H1 (cell line): ENCODE measurements at regions not wholly inside any gene's neighbourhood (a gene's known extent, or its start where the extent isn't known, plus 50 kb on each side); places are given as distances from the start of the nearest gene placed in this dataset.

ENCODE experiments used
- CTCF ChIA-PET: fragments of 300-600 bp; sonication (Branson Sonifier 250); formaldehyde crosslinking; loops from one replicate; lab custom pipeline; 2021; ENCODE audit not compliant: partially characterized antibody; lab: Charles Lee
- POLR2A ChIA-PET: fragments of 300-600 bp; sonication (Branson Sonifier 250); formaldehyde crosslinking; loops from one replicate; lab custom pipeline; 2021; ENCODE audit warnings: inconsistent platforms; ENCODE audit not compliant: partially characterized antibody; lab: Charles Lee
- DNase-seq, 2 experiments: peaks; one replicate each; pipeline versions ENCODE4 v3.0.0 to v3.0.0-alpha.2; 2010 to 2022; ENCODE audit warnings: low spot score in 2 of 2, low read depth in 1 of 2, mixed read lengths in 1 of 2
- FAIRE-seq: peaks from 2 replicates; lab custom pipeline; 2011; peaks lifted over from hg19 to GRCh38; lab: Jason Lieb, UNC
- H2AFZ ChIP-seq: 2 replicates; pipeline ENCODE4 v1.8.1; 2012; ENCODE audit warnings: low read length, inconsistent platforms
- H2AK5ac ChIP-seq: 2 replicates; pipeline ENCODE4 v1.6.1; 2013; ENCODE audit warnings: low read depth, low read length
- H2BK120ac ChIP-seq: replicated peaks from 2 replicates; pipeline ENCODE3; 2013; ENCODE audit warnings: low read depth, low read length, inconsistent platforms
- H2BK12ac ChIP-seq: 2 replicates; pipeline ENCODE4 v1.6.1; 2013; ENCODE audit warnings: low read depth, low read length
- H2BK15ac ChIP-seq: 2 replicates; pipeline ENCODE4 v1.6.1; 2013; ENCODE audit warnings: low read length
- H2BK20ac ChIP-seq: 2 replicates; pipeline ENCODE4 v1.6.1; 2013; ENCODE audit warnings: low read length
- H2BK5ac ChIP-seq: 2 replicates; pipeline ENCODE4 v1.6.1; 2013; ENCODE audit warnings: low read depth, low read length
- H3K14ac ChIP-seq: 2 replicates; pipeline ENCODE4 v1.6.1; 2013; ENCODE audit warnings: inconsistent platforms; ENCODE audit not compliant: insufficient read length
- H3K18ac ChIP-seq: 2 replicates; pipeline ENCODE4 v1.6.1; 2013; ENCODE audit warnings: low read length; ENCODE audit errors: extremely low read depth
- H3K23ac ChIP-seq: 2 replicates; pipeline ENCODE4 v1.6.1; 2013; ENCODE audit warnings: inconsistent platforms; ENCODE audit not compliant: insufficient read length
- H3K23me2 ChIP-seq: 2 replicates; pipeline ENCODE4 v1.6.1; 2013; ENCODE audit warnings: low read depth, low read length
- H3K27ac ChIP-seq: 2 replicates; pipeline ENCODE4 v1.6.1; 2011; ENCODE audit warnings: low read depth, low read length, inconsistent platforms
- H3K27me3 ChIP-seq, 4 experiments: replicated peaks in 1 of 4; 1 replicate in 1 of 4; 2 replicates in 3 of 4; pipeline versions ENCODE4 v1.6.1 to v1.8.1; 2011 to 2013; ENCODE audit warnings: low read length in 3 of 4, mild to moderate bottlenecking in 3 of 4, inconsistent platforms in 2 of 4, mixed read lengths in 2 of 4, moderate library complexity in 1 of 4; ENCODE audit not compliant: control insufficient read depth in 3 of 4, insufficient read depth in 3 of 4; ENCODE audit errors: extremely low read depth in 1 of 4
- H3K36me3 ChIP-seq, 4 experiments: 2 replicates each; pipeline versions ENCODE4 v1.6.1 to v1.8.1; 2011 to 2013; ENCODE audit warnings: mild to moderate bottlenecking in 4 of 4, low read length in 3 of 4, moderate library complexity in 2 of 4, control low read depth in 1 of 4, inconsistent platforms in 1 of 4; ENCODE audit not compliant: insufficient read depth in 4 of 4, control insufficient read depth in 2 of 4
- H3K4ac ChIP-seq: replicated peaks from 2 replicates; pipeline ENCODE3; 2013; ENCODE audit warnings: low read length, low read depth, mixed read lengths, inconsistent platforms; ENCODE audit not compliant: insufficient read length
- H3K4me1 ChIP-seq, 4 experiments: replicated peaks in 1 of 4; 1 replicate in 1 of 4; 2 replicates in 3 of 4; pipeline versions ENCODE4 v1.6.1 to v1.8.1; 2011 to 2013; ENCODE audit warnings: low read length in 3 of 4, inconsistent platforms in 2 of 4, mixed read lengths in 1 of 4; ENCODE audit not compliant: insufficient read depth in 4 of 4, control insufficient read depth in 3 of 4
- H3K4me2 ChIP-seq, 2 experiments: 2 replicates each; pipeline versions ENCODE4 v1.6.1 to v1.8.1; 2011 to 2013; ENCODE audit warnings: low read depth in 2 of 2, low read length in 2 of 2, control low read depth in 1 of 2, inconsistent platforms in 1 of 2, mild to moderate bottlenecking in 1 of 2; ENCODE audit not compliant: insufficient read depth in 1 of 2
- H3K4me3 ChIP-seq, 4 experiments: fragments of 200-600, 300-600 bp in 1 of 4; sonication (generic), shearing (Covaris generic), sonication (Bioruptor Twin) in 1 of 4; 2 replicates each; pipeline versions ENCODE4 v1.5.1 to v1.8.1; 2011 to 2016; ENCODE audit warnings: low read length in 4 of 4, low read depth in 3 of 4, control low read depth in 2 of 4, inconsistent platforms in 2 of 4, mild to moderate bottlenecking in 2 of 4, mixed read lengths in 1 of 4, moderate library complexity in 1 of 4; ENCODE audit not compliant: insufficient read depth in 2 of 4; ENCODE audit errors: extremely low read depth in 1 of 4
- H3K56ac ChIP-seq: replicated peaks from 2 replicates; pipeline ENCODE3; 2013; ENCODE audit warnings: low read depth, mild to moderate bottlenecking, mixed read lengths, low read length, inconsistent platforms; ENCODE audit not compliant: insufficient read length
- H3K79me1 ChIP-seq: 2 replicates; pipeline ENCODE4 v1.6.1; 2013; ENCODE audit warnings: low read depth, low read length, control low read depth
- H3K79me2 ChIP-seq, 2 experiments: 2 replicates each; pipeline versions ENCODE4 v1.6.1 to v1.8.1; 2012 to 2013; ENCODE audit warnings: low read length in 2 of 2, mild to moderate bottlenecking in 2 of 2, inconsistent platforms in 1 of 2; ENCODE audit not compliant: insufficient read depth in 2 of 2, control insufficient read depth in 1 of 2
- H3K9ac ChIP-seq, 4 experiments: replicated peaks in 1 of 4; 1 replicate in 1 of 4; 2 replicates in 3 of 4; pipeline versions ENCODE4 v1.6.1 to v1.8.1; 2011 to 2013; ENCODE audit warnings: low read depth in 3 of 4, low read length in 3 of 4, control low read depth in 2 of 4, mild to moderate bottlenecking in 2 of 4, moderate library complexity in 2 of 4, inconsistent platforms in 1 of 4; ENCODE audit errors: extremely low read depth in 1 of 4
- H3K9me3 ChIP-seq, 2 experiments: 2 replicates each; pipeline versions ENCODE4 v1.6.1 to v1.8.1; 2012 to 2013; ENCODE audit warnings: mild to moderate bottlenecking in 2 of 2, moderate library complexity in 2 of 2, control low read depth in 1 of 2, inconsistent platforms in 1 of 2, low read depth in 1 of 2, low read length in 1 of 2, mixed read lengths in 1 of 2; ENCODE audit not compliant: insufficient read depth in 2 of 2
- H4K20me1 ChIP-seq, 2 experiments: replicated peaks in 1 of 2; 2 replicates each; pipeline versions ENCODE3 to v1.8.1; 2011 to 2013; ENCODE audit warnings: inconsistent platforms in 2 of 2, low read length in 2 of 2, mild to moderate bottlenecking in 1 of 2; ENCODE audit not compliant: insufficient read depth in 2 of 2, control insufficient read depth in 1 of 2
- H4K5ac ChIP-seq: 2 replicates; pipeline ENCODE4 v1.6.1; 2013; ENCODE audit warnings: low read length, low read depth, mixed read lengths, inconsistent platforms; ENCODE audit not compliant: insufficient read length
- H4K8ac ChIP-seq: 2 replicates; pipeline ENCODE4 v1.8.0; 2013; ENCODE audit warnings: mild to moderate bottlenecking, moderate library complexity, low read length, inconsistent platforms; ENCODE audit not compliant: insufficient read depth; ENCODE audit errors: extremely low read depth
- H4K91ac ChIP-seq: replicated peaks from 2 replicates; pipeline ENCODE3; 2013; ENCODE audit warnings: low read length, mixed read lengths, inconsistent platforms; ENCODE audit not compliant: insufficient read length
- ATF3 ChIP-seq: IDR thresholded peaks from 2 replicates; pipeline ENCODE4 v1.6.1; 2011; ENCODE audit warnings: low read depth, mild to moderate bottlenecking, low read length; ENCODE audit not compliant: insufficient read depth
- HDAC2 ChIP-seq, 2 experiments: fragments of 300-600 bp in 1 of 2; sonication (generic) in 1 of 2; IDR thresholded peaks; 2 replicates each; pipeline ENCODE4 v1.6.1; 2011 to 2012; ENCODE audit warnings: low read depth in 2 of 2, low read length in 2 of 2, mild to moderate bottlenecking in 2 of 2, moderate library complexity in 2 of 2, borderline replicate concordance in 1 of 2, inconsistent platforms in 1 of 2
- WGBS, 2 experiments: shearing (Covaris generic) in 1 of 2; methylation state at CpG; one replicate each; pipeline versions ENCODE4 v1.1.6 to v1.1.7; 2013 to 2015; ENCODE audit warnings: low lambda C conversion rate in 2 of 2, mixed read lengths in 2 of 2, inconsistent platforms in 1 of 2, low coverage in 1 of 2, missing lambda C conversion rate in 1 of 2; ENCODE audit not compliant: insufficient replicate concordance in 2 of 2, insufficient coverage in 1 of 2, insufficient read length in 1 of 2; ENCODE audit errors: extremely low coverage in 1 of 2, missing lambda C conversion rate in 1 of 2; 5-methylcytosine and 5-hydroxymethylcytosine counted together

DNA sequence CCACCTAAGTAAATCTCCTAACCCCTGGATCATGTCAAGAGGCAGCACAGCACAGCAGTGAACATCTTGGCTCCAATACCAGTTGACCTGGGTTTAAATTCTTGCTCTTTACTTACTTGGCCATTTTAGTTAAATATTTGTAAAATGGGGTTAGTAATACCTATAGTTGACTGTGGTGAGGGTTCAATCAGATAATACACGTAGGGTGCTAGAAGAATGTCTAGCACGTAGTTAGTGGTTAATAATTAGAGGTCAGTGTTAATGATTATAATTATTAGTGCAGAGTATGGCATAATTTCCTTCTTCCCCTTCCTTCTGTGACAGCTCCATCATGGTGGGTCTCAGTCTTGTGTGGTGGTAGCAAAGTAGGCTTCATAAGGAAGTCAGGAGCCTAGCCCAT is 520.8 kb downstream of the INSC start:
- WGBS, 2 experiments: 86% methylated on average over 2 of the region's 2 CpGs; no CpG with 5 or more reads in 1 of the 2 experiments
- POLR2A ChIA-PET: no interaction called here
- FAIRE-seq: no peak

More for the DNA sequence above, 520.8 kb downstream of the INSC start:
- H3K14ac ChIP-seq: no peak overlapping the region
- H3K79me2 ChIP-seq: no peaks in the 10 kb centered on the region
- H2BK120ac ChIP-seq: no peak overlapping the region
- H4K91ac ChIP-seq: no peak overlapping the region
- no peaks in the 10 kb centered on the region for H3K4me1 ChIP-seq
- H3K9me3 ChIP-seq: peaks cover 7 to 8% of the 10 kb centered on the region in 2 experiments; a peak in 3 of 4 replicates
- H4K5ac ChIP-seq: no peak overlapping the region
- H3K36me3 ChIP-seq: no peaks in the 10 kb centered on the region
- no peak overlapping the region for H2AK5ac ChIP-seq
- no peaks in the 10 kb centered on the region for H3K23me2 ChIP-seq
- no peak overlapping the region for H2BK15ac ChIP-seq
- H3K27me3 ChIP-seq: no peaks in the 10 kb centered on the region
- CTCF ChIA-PET: interaction anchor here (9.4 kb wide), 1 partner anchor 12 kb away, joined by 79 read pairs; no protein-coding TSS in a partner anchor
- no peak overlapping the region for H3K4ac ChIP-seq
- no peak overlapping the region for H2AFZ ChIP-seq
- no peaks in the 10 kb centered on the region for H3K79me1 ChIP-seq
- H3K27ac ChIP-seq: no peak overlapping the region
- no peak overlapping the region for H3K56ac ChIP-seq
- H2BK20ac ChIP-seq: no peak overlapping the region
- TF ChIP-seq HDAC2 (IDR thresholded peaks at IDR 0.05; ENCODE audit: borderline replicate concordance in 1 of 2, low read depth in 2 of 2, low read length in 2 of 2) (no peak), ATF3 (no peak)
- H4K8ac ChIP-seq: no peak overlapping the region
- no peak overlapping the region for H3K4me3 ChIP-seq
- no peak for DNase-seq
- H4K20me1 ChIP-seq: no peaks in the 10 kb centered on the region
- H3K23ac ChIP-seq: no peak overlapping the region
- no peak overlapping the region for H3K9ac ChIP-seq
- H3K18ac ChIP-seq: no peak overlapping the region
- H2BK5ac ChIP-seq: no peak overlapping the region
- H3K4me2 ChIP-seq: no peak overlapping the region
- H2BK12ac ChIP-seq: no peak overlapping the region
